HepG2 (cell line): ENCODE measurements at regions not wholly inside any gene's neighbourhood (a gene's known extent, or its start where the extent isn't known, plus 50 kb on each side); places are given as distances from the start of the nearest gene placed in this dataset.

Experiments
- FOSL2 ChIP-seq: sonication (generic); formaldehyde crosslinking; IDR thresholded peaks from 2 replicates; pipeline ENCODE4 v1.4.0; 2020; ENCODE audit warnings: missing genetic modification reagents
- GTF2F1 ChIP-seq: fragments of 150-350 bp; IDR thresholded peaks from 2 replicates; pipeline ENCODE4 v1.6.1; 2014; ENCODE audit warnings: low read length
- KDM1A ChIP-seq: IDR thresholded peaks from 2 replicates; pipeline ENCODE4 v1.6.1; 2016; ENCODE audit warnings: missing compliant biosample characterization
- NR2C2 ChIP-seq: sonication (generic); formaldehyde crosslinking; IDR thresholded peaks from 2 replicates; pipeline ENCODE4 v1.4.0; 2020; ENCODE audit warnings: missing genetic modification reagents, mild to moderate bottlenecking, moderate library complexity, borderline replicate concordance
- ONECUT2 ChIP-seq: sonication (generic); formaldehyde crosslinking; IDR thresholded peaks from 2 replicates; pipeline ENCODE4 v1.4.0; 2020; ENCODE audit warnings: missing genetic modification reagents
- RNF2 ChIP-seq: fragments of 450-650 bp; conservative IDR thresholded peaks from 2 replicates; pipeline ENCODE4 v1.6.1; 2016; ENCODE audit warnings: low read depth
- SRSF9 ChIP-seq: fragments of 200-400 bp; formaldehyde crosslinking; IDR thresholded peaks from 2 replicates; pipeline ENCODE4 v1.6.1; 2018; ENCODE audit warnings: borderline replicate concordance, mild to moderate bottlenecking, low read depth, low read length; ENCODE audit not compliant: insufficient read depth, poor library complexity, severe bottlenecking
- TCF7L2 ChIP-seq: IDR thresholded peaks from 2 replicates; pipeline ENCODE4 v1.6.1; 2011; ENCODE audit warnings: mild to moderate bottlenecking, low read depth, low read length, moderate library complexity
- ZC3H4 ChIP-seq: sonication (generic); formaldehyde crosslinking; IDR thresholded peaks from 2 replicates; pipeline ENCODE4 v1.4.0; 2020; ENCODE audit warnings: missing genetic modification reagents, borderline replicate concordance
- ZFP36 ChIP-seq: fragments of 150-350 bp; IDR thresholded peaks from 2 replicates; pipeline ENCODE4 v1.6.1; 2018; ENCODE audit warnings: borderline replicate concordance, low read length, low read depth; ENCODE audit not compliant: partially characterized antibody
- ZSCAN29 ChIP-seq: sonication (generic); formaldehyde crosslinking; conservative IDR thresholded peaks from 2 replicates; pipeline ENCODE4 v1.4.0; 2020; ENCODE audit warnings: mild to moderate bottlenecking, missing genetic modification reagents
- TF ChIP-seq, protein P1 (sequence below): sonication (generic); formaldehyde crosslinking; IDR thresholded peaks from 2 replicates; pipeline ENCODE4 v1.5.0; 2020; ENCODE audit warnings: mild to moderate bottlenecking, missing genetic modification reagents, moderate library complexity
- TF ChIP-seq, protein P2 (sequence below), 2 experiments: sonication (generic) in 1 of 2; formaldehyde crosslinking in 1 of 2; IDR thresholded peaks; 2 replicates each; pipeline versions ENCODE4 v1.4.0 to v1.6.1; 2018 to 2020; ENCODE audit warnings: missing genetic modification reagents in 2 of 2, borderline replicate concordance in 1 of 2, low read depth in 1 of 2, mild to moderate bottlenecking in 1 of 2, missing biosample characterization in 1 of 2
- TF ChIP-seq, protein P3 (sequence below): sonication (generic); formaldehyde crosslinking; IDR thresholded peaks from 2 replicates; pipeline ENCODE4 v1.4.0; 2020; ENCODE audit warnings: missing genetic modification reagents

DNA sequence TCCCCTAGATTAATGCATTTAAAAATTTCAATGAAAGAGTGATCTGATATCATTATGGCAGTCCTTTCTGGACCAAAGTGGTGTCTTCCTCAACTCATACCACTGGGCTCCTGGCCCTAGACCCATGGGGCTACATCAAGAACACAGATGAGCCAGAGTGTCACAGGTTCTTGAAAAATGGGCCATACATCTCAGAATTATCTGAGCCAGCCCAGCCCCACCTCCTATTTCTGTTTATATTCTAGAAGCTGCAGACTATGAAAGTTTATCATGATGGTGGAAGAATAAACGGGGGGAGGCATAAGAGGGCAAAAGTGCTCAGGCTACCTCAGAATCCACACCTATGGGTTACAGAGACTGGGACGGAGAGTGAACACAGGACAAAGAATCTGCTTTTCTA lies 120.6 kb upstream of the TACR1 start:
- TF ChIP-seq, protein P1, sequence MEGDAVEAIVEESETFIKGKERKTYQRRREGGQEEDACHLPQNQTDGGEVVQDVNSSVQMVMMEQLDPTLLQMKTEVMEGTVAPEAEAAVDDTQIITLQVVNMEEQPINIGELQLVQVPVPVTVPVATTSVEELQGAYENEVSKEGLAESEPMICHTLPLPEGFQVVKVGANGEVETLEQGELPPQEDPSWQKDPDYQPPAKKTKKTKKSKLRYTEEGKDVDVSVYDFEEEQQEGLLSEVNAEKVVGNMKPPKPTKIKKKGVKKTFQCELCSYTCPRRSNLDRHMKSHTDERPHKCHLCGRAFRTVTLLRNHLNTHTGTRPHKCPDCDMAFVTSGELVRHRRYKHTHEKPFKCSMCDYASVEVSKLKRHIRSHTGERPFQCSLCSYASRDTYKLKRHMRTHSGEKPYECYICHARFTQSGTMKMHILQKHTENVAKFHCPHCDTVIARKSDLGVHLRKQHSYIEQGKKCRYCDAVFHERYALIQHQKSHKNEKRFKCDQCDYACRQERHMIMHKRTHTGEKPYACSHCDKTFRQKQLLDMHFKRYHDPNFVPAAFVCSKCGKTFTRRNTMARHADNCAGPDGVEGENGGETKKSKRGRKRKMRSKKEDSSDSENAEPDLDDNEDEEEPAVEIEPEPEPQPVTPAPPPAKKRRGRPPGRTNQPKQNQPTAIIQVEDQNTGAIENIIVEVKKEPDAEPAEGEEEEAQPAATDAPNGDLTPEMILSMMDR: no peak
- TF ChIP-seq FOSL2 (CRISPR knock-in tag) (no peak), NR2C2 (no peak), TCF7L2 (no peak), KDM1A (CRISPR knock-in tag) (no peak), SRSF9 (no peak), ONECUT2 (CRISPR knock-in tag) (no peak), ZC3H4 (no peak), ZFP36 (no peak), ZSCAN29 (CRISPR knock-in tag) (no peak), RNF2 (no peak), GTF2F1 (no peak)
- TF ChIP-seq, protein P2, sequence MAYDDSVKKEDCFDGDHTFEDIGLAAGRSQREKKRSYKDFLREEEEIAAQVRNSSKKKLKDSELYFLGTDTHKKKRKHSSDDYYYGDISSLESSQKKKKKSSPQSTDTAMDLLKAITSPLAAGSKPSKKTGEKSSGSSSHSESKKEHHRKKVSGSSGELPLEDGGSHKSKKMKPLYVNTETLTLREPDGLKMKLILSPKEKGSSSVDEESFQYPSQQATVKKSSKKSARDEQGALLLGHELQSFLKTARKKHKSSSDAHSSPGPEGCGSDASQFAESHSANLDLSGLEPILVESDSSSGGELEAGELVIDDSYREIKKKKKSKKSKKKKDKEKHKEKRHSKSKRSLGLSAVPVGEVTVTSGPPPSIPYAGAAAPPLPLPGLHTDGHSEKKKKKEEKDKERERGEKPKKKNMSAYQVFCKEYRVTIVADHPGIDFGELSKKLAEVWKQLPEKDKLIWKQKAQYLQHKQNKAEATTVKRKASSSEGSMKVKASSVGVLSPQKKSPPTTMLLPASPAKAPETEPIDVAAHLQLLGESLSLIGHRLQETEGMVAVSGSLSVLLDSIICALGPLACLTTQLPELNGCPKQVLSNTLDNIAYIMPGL (CRISPR knock-in tag; IDR thresholded peaks at IDR 0.05; ENCODE audit: borderline replicate concordance in 1 of 2, low read depth in 1 of 2): no peak
- TF ChIP-seq, protein P3, sequence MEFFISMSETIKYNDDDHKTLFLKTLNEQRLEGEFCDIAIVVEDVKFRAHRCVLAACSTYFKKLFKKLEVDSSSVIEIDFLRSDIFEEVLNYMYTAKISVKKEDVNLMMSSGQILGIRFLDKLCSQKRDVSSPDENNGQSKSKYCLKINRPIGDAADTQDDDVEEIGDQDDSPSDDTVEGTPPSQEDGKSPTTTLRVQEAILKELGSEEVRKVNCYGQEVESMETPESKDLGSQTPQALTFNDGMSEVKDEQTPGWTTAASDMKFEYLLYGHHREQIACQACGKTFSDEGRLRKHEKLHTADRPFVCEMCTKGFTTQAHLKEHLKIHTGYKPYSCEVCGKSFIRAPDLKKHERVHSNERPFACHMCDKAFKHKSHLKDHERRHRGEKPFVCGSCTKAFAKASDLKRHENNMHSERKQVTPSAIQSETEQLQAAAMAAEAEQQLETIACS: no peak
